ENCODE measurements at regions not wholly inside any gene's neighbourhood (a gene's known extent, or its start where the extent isn't known, plus 50 kb on each side); places are given as distances from the start of the nearest gene placed in this dataset.
A peak's percentile ranks its signal among the peaks of the same experiment; 100 is the strongest.

DNA sequence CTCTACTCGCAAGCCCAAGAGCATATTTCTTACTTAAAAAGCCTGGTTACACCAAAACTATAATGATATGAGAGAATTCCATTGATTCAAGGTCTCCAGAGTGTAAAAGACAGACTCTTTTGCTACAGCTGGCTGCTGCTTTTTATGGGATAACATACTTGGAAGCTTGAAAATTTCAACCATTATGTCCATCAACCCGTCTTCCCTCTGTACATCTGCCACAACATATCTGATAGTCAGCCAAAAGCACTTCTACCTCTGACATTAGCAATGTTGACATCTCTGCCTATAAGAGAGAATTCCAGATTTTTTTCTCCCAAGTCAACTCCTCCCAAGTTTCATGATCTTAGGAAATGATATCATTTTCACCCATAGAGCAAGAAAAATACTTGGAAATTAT is 54.4 kb upstream of the IQCM start:
- WGBS = 72% methylated on average over 2 of the region's 2 CpGs
- no peak for ATAC-seq
- DNase-seq = no peak
- Histone ChIP-seq H3K4me1 (ENCODE audit: control insufficient read depth, insufficient read depth, low read length) (no peaks in the 10 kb centered on the region), H3K27ac (ENCODE audit: low read length) (no peak overlapping the region), H3K9me3 (ENCODE audit: control insufficient read depth, low read length) (no peaks in the 10 kb centered on the region), H3K4me3 (ENCODE audit: low read length) (no peak overlapping the region), H3K27me3 (ENCODE audit: control insufficient read depth, insufficient read depth) (no peaks in the 10 kb centered on the region)
- intact Hi-C loops (cut with DNase I) = no loop called here

DNA sequence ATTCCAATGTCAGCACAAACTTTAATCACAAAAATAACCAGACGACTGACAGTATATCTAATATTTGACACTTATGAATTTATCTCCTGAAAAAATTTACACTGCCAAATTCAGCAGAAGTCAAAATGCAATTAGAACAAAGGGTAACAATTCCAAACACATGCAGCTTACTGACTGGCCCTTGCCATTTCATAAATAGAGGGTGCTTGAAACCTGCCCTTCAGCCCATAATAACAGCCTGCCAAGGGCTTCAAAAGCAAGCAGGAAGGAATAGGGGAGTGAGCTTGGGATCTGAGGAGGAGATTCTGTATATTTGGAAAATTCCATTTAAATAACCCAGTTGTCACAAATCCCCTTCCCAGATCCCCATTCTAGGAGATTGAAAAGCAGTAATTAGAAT is 66.1 kb upstream of the IQCM start:
- no peak for ATAC-seq
- no peaks in the 10 kb centered on the region for H3K4me1 ChIP-seq (ENCODE audit: control insufficient read depth, insufficient read depth, low read length)
- intact Hi-C loops (cut with DNase I) = no loop called here
- no peaks in the 10 kb centered on the region for H3K9me3 ChIP-seq (ENCODE audit: control insufficient read depth, low read length)
- no peak overlapping the region for H3K27ac ChIP-seq (ENCODE audit: low read length)
- no peak for DNase-seq
- H3K4me3 ChIP-seq (ENCODE audit: low read length) = no peak overlapping the region
- no peaks in the 10 kb centered on the region for H3K27me3 ChIP-seq (ENCODE audit: control insufficient read depth, insufficient read depth)
- 53% methylated on average over 1 of the region's 1 CpG for WGBS

DNA sequence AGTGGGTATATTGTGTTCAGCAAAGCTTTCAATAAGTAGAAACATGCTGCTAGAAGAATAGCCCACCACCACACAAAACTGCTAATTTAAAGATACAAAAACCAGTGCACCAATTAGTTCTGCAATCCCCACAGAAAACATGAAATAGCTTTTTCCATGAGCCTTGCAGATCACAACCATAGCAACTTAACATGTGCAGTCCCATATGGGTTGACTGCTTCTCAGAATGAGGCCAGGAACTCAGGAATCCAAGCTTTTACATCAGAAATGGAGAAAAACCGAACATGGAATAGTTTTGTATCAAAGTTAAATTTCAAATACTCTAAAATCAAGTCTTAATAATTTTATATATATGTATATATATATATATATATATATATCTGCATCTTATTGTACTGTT is 66.6 kb upstream of the IQCM start:
- no peaks in the 10 kb centered on the region for H3K27me3 ChIP-seq (ENCODE audit: control insufficient read depth, insufficient read depth)
- no peaks in the 10 kb centered on the region for H3K4me1 ChIP-seq (ENCODE audit: control insufficient read depth, insufficient read depth, low read length)
- no peak overlapping the region for H3K4me3 ChIP-seq (ENCODE audit: low read length)
- WGBS = 89% methylated on average over 1 of the region's 1 CpG
- no peak for ATAC-seq
- no peak overlapping the region for H3K27ac ChIP-seq (ENCODE audit: low read length)
- intact Hi-C loops (cut with DNase I) = no loop called here
- no peaks in the 10 kb centered on the region for H3K9me3 ChIP-seq (ENCODE audit: control insufficient read depth, low read length)
- DNase-seq = no peak

DNA sequence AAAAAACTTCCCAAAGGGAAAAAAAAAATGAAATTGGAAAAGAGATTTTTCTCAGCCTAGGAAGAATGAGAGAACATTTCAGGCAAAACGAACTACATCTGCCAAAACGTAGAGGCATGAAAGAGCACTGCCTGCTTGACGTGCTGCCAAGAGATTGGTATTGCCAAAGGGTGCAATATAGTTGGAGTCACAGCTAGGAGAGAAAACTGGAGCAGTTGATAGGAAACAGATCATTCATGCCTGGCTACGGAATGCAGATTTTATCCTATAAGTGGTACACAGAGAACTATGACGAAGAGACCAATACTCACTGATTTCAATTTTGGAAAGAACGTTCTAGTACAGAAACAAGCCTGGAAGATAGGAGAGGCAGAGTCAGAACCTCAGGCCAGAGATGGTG is 68.4 kb upstream of the IQCM start:
- 27% methylated on average over 6 of the region's 6 CpGs for WGBS
- H3K4me3 ChIP-seq (ENCODE audit: low read length) = no peak overlapping the region
- DNase-seq (peak; percentile 46 to 75 (median 47)), ATAC-seq (peak; percentile 59 to 77)
- H3K27me3 ChIP-seq (ENCODE audit: control insufficient read depth, insufficient read depth) = no peaks in the 10 kb centered on the region
- H3K4me1 ChIP-seq (ENCODE audit: control insufficient read depth, insufficient read depth, low read length) = no peaks in the 10 kb centered on the region
- intact Hi-C loops (cut with DNase I) = no loop called here
- H3K27ac ChIP-seq (ENCODE audit: low read length) = no peak overlapping the region
- no peaks in the 10 kb centered on the region for H3K9me3 ChIP-seq (ENCODE audit: control insufficient read depth, low read length)

DNA sequence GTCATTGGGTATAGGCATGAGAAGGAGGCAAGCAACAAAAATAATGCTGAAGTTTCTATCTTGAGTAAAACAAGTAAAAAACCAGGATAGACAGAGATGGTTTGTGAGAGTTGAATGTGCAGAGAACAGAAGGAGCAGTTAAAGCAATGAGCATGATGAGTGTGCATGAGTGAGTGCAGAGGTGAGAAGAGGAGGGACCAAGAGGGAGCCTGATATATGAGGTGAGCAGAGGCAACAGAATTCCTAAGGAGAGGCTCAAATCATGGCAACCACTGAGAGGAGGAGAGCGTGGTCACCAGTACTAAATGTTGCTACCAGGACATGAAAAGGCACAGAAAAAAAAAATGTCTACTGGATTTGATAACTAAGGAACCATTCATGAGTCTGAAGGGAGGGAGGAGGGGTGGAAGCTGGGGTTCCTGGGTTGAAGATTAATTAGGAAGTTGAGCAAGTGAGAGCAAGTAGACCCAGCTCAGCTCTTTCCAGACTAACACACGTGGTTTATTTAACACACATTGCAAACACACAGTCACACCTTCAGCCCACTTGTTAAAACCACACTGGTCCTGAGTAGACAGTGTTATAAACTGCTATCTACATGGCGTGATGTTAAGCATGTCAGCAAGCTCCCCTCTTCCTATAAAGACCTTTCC is 69.0 kb upstream of the IQCM start:
- intact Hi-C loops (cut with DNase I) = no loop called here
- ATAC-seq (peak in 1 of 2 donors; percentile 33), DNase-seq (no peak)
- H3K4me1 ChIP-seq (ENCODE audit: control insufficient read depth, insufficient read depth, low read length) = no peaks in the 10 kb centered on the region
- H3K4me3 ChIP-seq (ENCODE audit: low read length) = no peak overlapping the region
- 82% methylated on average over 3 of the region's 3 CpGs for WGBS
- no peak overlapping the region for H3K27ac ChIP-seq (ENCODE audit: low read length)
- no peaks in the 10 kb centered on the region for H3K9me3 ChIP-seq (ENCODE audit: control insufficient read depth, low read length)
- no peaks in the 10 kb centered on the region for H3K27me3 ChIP-seq (ENCODE audit: control insufficient read depth, insufficient read depth)

DNA sequence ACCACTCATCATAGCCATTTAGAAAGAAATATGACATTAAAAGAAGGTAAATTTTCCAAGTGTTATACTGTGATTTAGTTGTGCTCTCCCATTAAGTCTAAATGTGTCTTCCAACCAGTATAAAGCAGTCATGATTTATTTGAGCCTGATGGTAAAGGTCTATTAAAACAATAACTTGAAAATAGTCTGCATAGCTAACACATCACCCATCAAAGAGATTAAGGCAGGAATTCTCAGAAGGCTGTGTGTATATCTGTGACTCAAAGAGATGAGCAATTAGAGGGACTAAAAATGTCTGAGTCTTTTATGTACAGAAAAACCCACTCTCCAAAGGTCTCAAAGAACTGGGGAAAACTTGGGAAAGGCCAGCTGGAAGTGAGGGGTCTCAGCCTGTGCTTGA is 70.3 kb upstream of the IQCM start:
- no peak overlapping the region for H3K4me3 ChIP-seq (ENCODE audit: low read length)
- DNase-seq = no peak
- no peak for ATAC-seq
- no peaks in the 10 kb centered on the region for H3K27me3 ChIP-seq (ENCODE audit: control insufficient read depth, insufficient read depth)
- intact Hi-C loops (cut with DNase I) = no loop called here
- H3K4me1 ChIP-seq (ENCODE audit: control insufficient read depth, insufficient read depth, low read length) = no peaks in the 10 kb centered on the region
- no peak overlapping the region for H3K27ac ChIP-seq (ENCODE audit: low read length)
- H3K9me3 ChIP-seq (ENCODE audit: control insufficient read depth, low read length) = no peaks in the 10 kb centered on the region

DNA sequence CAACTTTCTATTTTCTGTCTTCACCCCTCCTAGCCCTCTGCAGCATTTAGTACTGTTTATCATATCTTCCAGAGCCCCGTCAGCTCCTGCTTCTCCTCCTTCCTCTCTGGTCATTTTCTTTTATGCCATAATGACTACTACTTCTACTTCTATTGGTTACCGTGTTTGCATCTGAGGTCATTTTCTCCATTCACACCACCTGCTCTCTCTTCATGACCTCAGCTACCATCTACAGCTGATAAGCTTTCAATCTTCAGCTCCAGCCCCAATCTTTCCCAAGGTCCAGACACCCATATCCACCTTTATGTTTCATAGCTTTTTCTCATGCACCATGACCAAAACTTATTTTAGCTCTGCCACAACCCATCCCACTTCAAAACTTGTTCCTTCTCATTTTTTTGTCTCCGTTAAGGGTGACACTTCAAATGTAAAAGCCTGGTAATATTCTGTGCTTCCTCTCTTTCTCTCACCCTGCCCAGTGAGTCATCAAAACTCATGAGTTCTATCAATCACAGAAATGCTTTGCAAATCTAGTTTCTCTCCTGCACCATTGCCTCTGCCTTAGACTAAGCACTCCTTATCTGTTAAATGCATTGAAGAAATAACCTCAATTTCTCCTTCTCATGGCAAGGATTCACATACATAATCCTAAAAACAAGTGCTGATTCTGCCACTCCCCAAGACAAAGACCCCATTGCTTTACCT is 71.3 kb upstream of the IQCM start:
- no peaks in the 10 kb centered on the region for H3K4me1 ChIP-seq (ENCODE audit: control insufficient read depth, insufficient read depth, low read length)
- 71% methylated on average over 3 of the region's 3 CpGs for WGBS
- H3K4me3 ChIP-seq (ENCODE audit: low read length) = no peak overlapping the region
- intact Hi-C loops (cut with DNase I) = no loop called here
- H3K9me3 ChIP-seq (ENCODE audit: control insufficient read depth, low read length) = no peaks in the 10 kb centered on the region
- ATAC-seq (no peak), DNase-seq (no peak)
- H3K27me3 ChIP-seq (ENCODE audit: control insufficient read depth, insufficient read depth) = no peaks in the 10 kb centered on the region
- no peak overlapping the region for H3K27ac ChIP-seq (ENCODE audit: low read length)

DNA sequence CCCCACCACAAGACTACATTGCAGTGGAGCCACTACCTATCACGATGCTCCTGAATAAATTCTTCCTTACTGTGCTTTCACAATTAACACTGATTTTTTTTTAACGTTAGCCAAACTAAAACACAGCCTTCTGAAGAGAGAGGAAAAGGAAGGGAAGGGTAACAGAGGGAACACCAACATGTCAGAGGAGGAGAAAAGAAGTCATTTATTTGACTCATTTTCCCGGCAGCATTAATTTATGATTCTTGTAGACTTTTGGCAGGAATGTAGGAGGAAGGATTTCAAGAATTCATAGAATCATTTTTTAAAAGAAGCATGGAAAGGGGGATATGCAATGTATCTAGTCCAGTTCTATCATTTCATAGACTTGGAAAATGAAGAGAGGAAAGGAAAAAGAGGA is 74.3 kb upstream of the IQCM start:
- no peaks in the 10 kb centered on the region for H3K27me3 ChIP-seq (ENCODE audit: control insufficient read depth, insufficient read depth)
- intact Hi-C loops (cut with DNase I) = no loop called here
- no peak for ATAC-seq
- H3K27ac ChIP-seq (ENCODE audit: low read length) = no peak overlapping the region
- no peaks in the 10 kb centered on the region for H3K4me1 ChIP-seq (ENCODE audit: control insufficient read depth, insufficient read depth, low read length)
- H3K9me3 ChIP-seq (ENCODE audit: control insufficient read depth, low read length) = no peaks in the 10 kb centered on the region
- WGBS = 80% methylated on average over 3 of the region's 3 CpGs
- no peak overlapping the region for H3K4me3 ChIP-seq (ENCODE audit: low read length)
- no peak for DNase-seq

DNA sequence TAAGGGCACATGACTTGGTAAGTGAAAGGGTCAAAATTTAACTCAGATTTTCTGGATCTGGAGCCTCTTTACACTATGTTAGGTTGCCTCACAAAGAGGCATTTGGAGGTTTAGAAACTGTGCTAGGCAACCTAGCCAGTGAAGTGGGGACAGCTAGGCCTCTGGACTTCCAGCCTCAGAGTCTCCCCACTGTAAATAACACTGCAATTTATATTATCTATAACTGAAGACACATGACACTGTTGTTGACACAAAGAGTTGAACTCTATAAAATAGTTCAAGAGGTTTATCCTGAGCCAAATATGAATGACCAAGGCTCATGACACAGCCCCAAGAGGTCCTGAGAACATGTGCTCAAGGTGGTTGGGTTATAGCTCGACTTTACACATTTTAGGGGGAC is 74.9 kb upstream of the IQCM start:
- Histone ChIP-seq H3K27ac (ENCODE audit: low read length) (no peak overlapping the region), H3K27me3 (ENCODE audit: control insufficient read depth, insufficient read depth) (no peaks in the 10 kb centered on the region), H3K4me1 (ENCODE audit: control insufficient read depth, insufficient read depth, low read length) (no peaks in the 10 kb centered on the region), H3K4me3 (ENCODE audit: low read length) (no peak overlapping the region), H3K9me3 (ENCODE audit: control insufficient read depth, low read length) (no peaks in the 10 kb centered on the region)
- ATAC-seq (no peak), DNase-seq (no peak)
- intact Hi-C loops (cut with DNase I) = no loop called here
- WGBS = 67% methylated on average over 1 of the region's 1 CpG

DNA sequence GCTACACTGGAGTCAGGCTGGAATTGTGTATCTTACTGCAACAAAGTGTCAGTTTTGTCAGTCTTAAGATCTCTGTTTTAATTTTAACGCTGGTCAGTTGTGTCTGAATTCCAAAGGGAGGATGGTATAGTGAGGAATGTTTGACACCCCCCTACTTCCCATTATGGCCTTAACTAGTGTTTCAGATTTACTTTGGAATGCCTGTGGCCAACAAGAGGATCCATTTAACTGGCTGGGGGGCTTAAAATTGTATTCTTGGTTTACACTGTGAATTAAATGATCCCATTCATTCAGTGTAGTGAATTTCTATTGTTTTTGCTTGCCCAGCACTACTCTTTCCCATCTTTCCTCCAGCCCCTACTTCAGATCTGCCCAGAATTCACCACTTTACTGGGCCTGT is 75.8 kb upstream of the IQCM start:
- no peaks in the 10 kb centered on the region for H3K4me1 ChIP-seq (ENCODE audit: control insufficient read depth, insufficient read depth, low read length)
- ATAC-seq (no peak), DNase-seq (no peak)
- no peaks in the 10 kb centered on the region for H3K9me3 ChIP-seq (ENCODE audit: control insufficient read depth, low read length)
- no peak overlapping the region for H3K27ac ChIP-seq (ENCODE audit: low read length)
- intact Hi-C loops (cut with DNase I) = no loop called here
- WGBS = 48% methylated on average over 1 of the region's 1 CpG
- no peak overlapping the region for H3K4me3 ChIP-seq (ENCODE audit: low read length)
- no peaks in the 10 kb centered on the region for H3K27me3 ChIP-seq (ENCODE audit: control insufficient read depth, insufficient read depth)

DNA sequence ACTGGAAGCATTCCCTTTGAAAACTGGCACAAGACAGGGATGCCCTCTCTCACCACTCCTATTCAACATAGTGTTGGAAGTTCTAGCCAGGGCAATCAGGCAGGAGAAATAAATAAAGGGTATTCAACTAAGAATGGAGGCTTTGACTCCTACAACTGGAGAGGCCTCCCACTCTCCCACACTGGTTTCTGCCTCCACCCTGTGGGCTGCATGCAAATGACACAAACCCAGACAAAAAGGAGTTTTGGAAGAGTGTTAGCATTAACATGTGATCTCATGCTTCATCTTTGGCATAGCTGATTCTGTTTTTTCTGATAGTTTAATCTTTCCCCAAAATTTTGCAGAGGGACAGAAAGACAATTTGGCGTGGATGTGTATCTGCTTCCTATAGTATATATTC is 80.8 kb upstream of the IQCM start:
- ATAC-seq = peak in 1 of 2 donors; percentile 59
- H3K27ac ChIP-seq (ENCODE audit: low read length) = no peak overlapping the region
- H3K4me3 ChIP-seq (ENCODE audit: low read length) = no peak overlapping the region
- H3K9me3 ChIP-seq (ENCODE audit: control insufficient read depth, low read length) = no peaks in the 10 kb centered on the region
- intact Hi-C loops (cut with DNase I) = loop anchor here in 2 of 4 donors (5.0 kb wide), 1 partner anchor 524 kb away; no protein-coding TSS in a partner anchor
- DNase-seq = no peak
- no peaks in the 10 kb centered on the region for H3K4me1 ChIP-seq (ENCODE audit: control insufficient read depth, insufficient read depth, low read length)
- H3K27me3 ChIP-seq (ENCODE audit: control insufficient read depth, insufficient read depth) = no peaks in the 10 kb centered on the region
- 68% methylated on average over 1 of the region's 1 CpG for WGBS

DNA sequence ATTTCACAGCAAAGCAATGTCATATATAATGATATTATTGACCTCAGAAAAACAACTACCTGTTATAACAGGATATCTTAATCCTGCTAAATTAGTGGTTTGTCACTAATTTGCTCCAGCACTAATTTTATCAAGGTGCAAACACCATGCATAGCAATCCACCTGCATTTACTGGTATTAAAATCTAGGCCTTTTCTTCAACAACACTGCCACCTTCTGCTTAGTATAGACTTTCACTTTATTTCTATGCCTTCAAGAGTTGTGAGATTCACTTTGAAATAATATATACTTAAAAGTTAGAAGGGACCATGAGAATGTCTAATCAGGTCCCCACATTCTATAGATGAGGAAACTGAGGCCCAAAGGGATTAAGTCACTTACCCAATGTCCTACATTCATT is 82.1 kb upstream of the IQCM start:
- intact Hi-C loops (cut with DNase I) = loop anchor here in 2 of 4 donors (5.0 kb wide), 1 partner anchor 525 kb away; no protein-coding TSS in a partner anchor
- H3K27ac ChIP-seq (ENCODE audit: low read length) = no peak overlapping the region
- ATAC-seq = no peak

More for the DNA sequence above, 82.1 kb upstream of the IQCM start:
- H3K4me3 ChIP-seq (ENCODE audit: low read length) = no peak overlapping the region
- no peaks in the 10 kb centered on the region for H3K4me1 ChIP-seq (ENCODE audit: control insufficient read depth, insufficient read depth, low read length)
- DNase-seq = no peak
- no peaks in the 10 kb centered on the region for H3K9me3 ChIP-seq (ENCODE audit: control insufficient read depth, low read length)
- H3K27me3 ChIP-seq (ENCODE audit: control insufficient read depth, insufficient read depth) = no peaks in the 10 kb centered on the region

Data from right cardiac atrium (tissue), 5 donors.